Suprapubic skin (tissue), 4 donors: ENCODE measurements at regions not wholly inside any gene's neighbourhood (a gene's known extent, or its start where the extent isn't known, plus 50 kb on each side); places are given as distances from the start of the nearest gene placed in this dataset.

Experiments
- DNase-seq, 2 donors: peaks; one replicate each; pipeline ENCODE4 v3.0.0-alpha.2; 2019; ENCODE audit warnings: low spot score in 2 of 2
- H3K27ac ChIP-seq: fragments of 200-600 bp; sonication (generic); one replicate; pipeline ENCODE4 v1.5.1; 2019
- H3K27me3 ChIP-seq: fragments of 200-600 bp; sonication (generic); one replicate; pipeline ENCODE4 v1.5.1; 2019
- H3K36me3 ChIP-seq: fragments of 200-600 bp; sonication (generic); one replicate; pipeline ENCODE4 v1.5.1; 2019
- H3K4me1 ChIP-seq: fragments of 200-600 bp; sonication (generic); one replicate; pipeline ENCODE4 v1.5.1; 2019
- H3K4me3 ChIP-seq: fragments of 200-600 bp; sonication (generic); one replicate; pipeline ENCODE4 v1.5.1; 2019; ENCODE audit warnings: mild to moderate bottlenecking
- H3K9me3 ChIP-seq: fragments of 200-600 bp; sonication (generic); one replicate; pipeline ENCODE4 v1.5.1; 2019
- EP300 ChIP-seq: sonication (generic); formaldehyde crosslinking; IDR thresholded peaks from one replicate; pipeline ENCODE4 v1.6.1; 2017; ENCODE audit warnings: antibody characterized with exemption
- POLR2A ChIP-seq, 2 donors: fragments of 450-650 bp; IDR thresholded peaks; one replicate each; pipeline ENCODE4 v1.6.1; 2017; ENCODE audit warnings: antibody characterized with exemption in 2 of 2, mild to moderate bottlenecking in 2 of 2, moderate library complexity in 2 of 2
- POLR2AphosphoS5 ChIP-seq, 3 donors: sonication (generic); formaldehyde crosslinking; IDR thresholded peaks; one replicate each; pipeline ENCODE4 v1.6.1; 2017; ENCODE audit warnings: antibody characterized with exemption in 3 of 3
- WGBS: methylation state at CpG from one replicate; pipeline ENCODE4 v1.1.5; 2018; 5-methylcytosine and 5-hydroxymethylcytosine counted together
- TF ChIP-seq, protein P1 (sequence below), 2 donors: fragments of 200-600 bp in 1 of 2; fragments of 450-650 bp in 1 of 2; sonication (generic) in 1 of 2; IDR thresholded peaks; one replicate each; pipeline ENCODE4 v1.5.1; 2016 to 2019; ENCODE audit warnings: antibody characterized with exemption in 2 of 2, mild to moderate bottlenecking in 1 of 2, moderate library complexity in 1 of 2

DNA sequence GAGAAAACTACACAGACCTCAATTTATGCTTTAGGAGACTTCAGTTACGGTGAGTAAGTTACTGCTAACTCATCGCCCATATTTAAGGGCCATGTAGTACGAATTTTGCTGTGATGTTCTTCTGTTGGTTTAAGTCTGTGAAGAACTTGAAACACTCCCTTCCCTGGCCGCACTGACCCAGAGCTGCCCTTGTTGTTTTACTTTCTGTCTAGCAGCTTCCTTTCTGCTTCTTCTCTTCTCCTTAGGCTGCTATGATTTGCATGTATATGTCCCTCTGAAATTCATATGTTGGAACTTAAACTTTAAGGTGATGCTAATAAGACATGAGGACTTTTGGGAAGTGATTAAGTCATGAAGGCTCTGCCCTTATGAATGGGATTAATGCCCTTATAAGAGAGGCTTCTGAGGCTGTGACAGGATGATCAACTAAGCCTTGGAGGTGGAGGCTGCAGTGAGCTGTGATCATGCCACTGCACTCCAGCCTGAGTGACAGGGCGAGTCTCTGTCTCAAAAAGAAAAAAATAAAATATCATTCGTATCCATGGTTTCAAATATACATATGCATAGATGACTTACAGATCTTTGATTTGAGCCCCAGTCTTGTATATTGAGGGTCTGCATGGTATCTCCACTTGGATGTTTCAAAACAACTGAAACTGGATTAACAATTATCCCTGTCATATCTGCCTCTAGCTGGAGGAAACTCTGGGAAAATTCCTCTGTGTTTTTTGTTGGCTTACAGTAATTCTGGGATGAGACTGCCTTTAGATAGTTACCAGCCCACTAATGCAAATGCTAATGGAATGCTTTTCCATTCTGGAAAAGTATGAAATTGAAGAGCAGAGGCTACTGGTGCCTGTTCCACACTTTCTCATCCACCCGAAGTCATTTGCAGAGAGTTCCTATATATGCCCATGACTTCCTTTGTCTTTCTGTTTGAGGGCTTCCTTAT lies 263.4 kb upstream of the ACTBL2 start:
- no peaks in the 10 kb centered on the region for H3K4me1 ChIP-seq
- no peak for TF ChIP-seq POLR2AphosphoS5 (IDR thresholded peaks at IDR 0.05)
- TF ChIP-seq, protein P1, sequence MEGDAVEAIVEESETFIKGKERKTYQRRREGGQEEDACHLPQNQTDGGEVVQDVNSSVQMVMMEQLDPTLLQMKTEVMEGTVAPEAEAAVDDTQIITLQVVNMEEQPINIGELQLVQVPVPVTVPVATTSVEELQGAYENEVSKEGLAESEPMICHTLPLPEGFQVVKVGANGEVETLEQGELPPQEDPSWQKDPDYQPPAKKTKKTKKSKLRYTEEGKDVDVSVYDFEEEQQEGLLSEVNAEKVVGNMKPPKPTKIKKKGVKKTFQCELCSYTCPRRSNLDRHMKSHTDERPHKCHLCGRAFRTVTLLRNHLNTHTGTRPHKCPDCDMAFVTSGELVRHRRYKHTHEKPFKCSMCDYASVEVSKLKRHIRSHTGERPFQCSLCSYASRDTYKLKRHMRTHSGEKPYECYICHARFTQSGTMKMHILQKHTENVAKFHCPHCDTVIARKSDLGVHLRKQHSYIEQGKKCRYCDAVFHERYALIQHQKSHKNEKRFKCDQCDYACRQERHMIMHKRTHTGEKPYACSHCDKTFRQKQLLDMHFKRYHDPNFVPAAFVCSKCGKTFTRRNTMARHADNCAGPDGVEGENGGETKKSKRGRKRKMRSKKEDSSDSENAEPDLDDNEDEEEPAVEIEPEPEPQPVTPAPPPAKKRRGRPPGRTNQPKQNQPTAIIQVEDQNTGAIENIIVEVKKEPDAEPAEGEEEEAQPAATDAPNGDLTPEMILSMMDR (IDR thresholded peaks at IDR 0.05): no peak
- no peak for TF ChIP-seq EP300
- TF ChIP-seq POLR2A (IDR thresholded peaks at IDR 0.05): no peak
- H3K27me3 ChIP-seq: no peaks in the 10 kb centered on the region
- H3K9me3 ChIP-seq: no peaks in the 10 kb centered on the region
- H3K36me3 ChIP-seq: no peaks in the 10 kb centered on the region
- no peak for DNase-seq
- no peak overlapping the region for H3K4me3 ChIP-seq
- WGBS: 86% methylated on average over 7 of the region's 7 CpGs
- H3K27ac ChIP-seq: no peak overlapping the region

DNA sequence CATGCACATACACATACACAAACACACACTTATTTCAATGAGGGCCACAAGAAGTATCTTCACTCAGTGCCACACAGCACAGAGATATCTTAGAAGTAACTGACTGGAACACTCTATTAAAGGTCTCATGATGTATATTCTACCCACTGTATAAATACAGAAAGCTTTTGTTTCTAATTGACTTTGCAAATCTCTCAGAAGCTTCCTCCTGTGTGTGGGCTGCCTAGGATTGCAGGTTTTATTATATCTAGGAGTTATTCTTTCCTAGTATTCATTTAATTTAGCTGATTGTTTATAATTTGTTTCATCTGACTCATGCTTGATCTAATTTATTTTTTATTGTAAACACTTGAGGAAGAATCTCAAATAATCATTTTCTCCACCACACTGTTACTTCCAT lies 262.4 kb upstream of the ACTBL2 start:
- Histone ChIP-seq H3K27me3 (no peaks in the 10 kb centered on the region), H3K9me3 (no peaks in the 10 kb centered on the region), H3K4me1 (no peaks in the 10 kb centered on the region), H3K4me3 (no peak overlapping the region), H3K36me3 (no peaks in the 10 kb centered on the region), H3K27ac (no peak overlapping the region)
- TF ChIP-seq POLR2A (IDR thresholded peaks at IDR 0.05): no peak
- TF ChIP-seq POLR2AphosphoS5 (IDR thresholded peaks at IDR 0.05): no peak
- no peak for TF ChIP-seq EP300
- TF ChIP-seq, protein P1 (IDR thresholded peaks at IDR 0.05): no peak
- DNase-seq: no peak

DNA sequence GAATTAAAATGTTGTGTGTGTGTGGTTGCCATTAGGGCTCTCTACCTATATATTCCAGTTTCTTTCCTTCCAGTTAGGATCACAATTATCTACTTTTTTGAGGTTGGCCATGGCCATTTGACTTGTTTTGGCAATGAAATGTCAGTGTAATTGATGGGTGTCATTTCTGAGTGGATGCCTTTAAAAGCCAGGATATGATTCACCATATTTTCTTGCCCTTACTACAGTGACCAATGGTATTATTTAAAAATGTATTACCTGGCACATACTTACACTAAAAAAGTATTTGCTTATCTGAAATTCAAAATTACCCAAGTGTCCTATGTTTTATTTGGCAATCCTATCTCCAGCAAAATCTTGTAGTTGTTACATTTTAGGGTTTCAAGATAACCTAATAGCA lies 258.7 kb upstream of the ACTBL2 start:
- DNase-seq: no peak
- H3K27ac ChIP-seq: no peak overlapping the region
- no peak overlapping the region for H3K4me3 ChIP-seq
- no peaks in the 10 kb centered on the region for H3K9me3 ChIP-seq
- no peaks in the 10 kb centered on the region for H3K27me3 ChIP-seq
- H3K4me1 ChIP-seq: no peaks in the 10 kb centered on the region
- TF ChIP-seq, protein P1 (IDR thresholded peaks at IDR 0.05): no peak
- TF ChIP-seq POLR2AphosphoS5 (IDR thresholded peaks at IDR 0.05) (no peak), POLR2A (IDR thresholded peaks at IDR 0.05) (no peak), EP300 (no peak)
- no peaks in the 10 kb centered on the region for H3K36me3 ChIP-seq

DNA sequence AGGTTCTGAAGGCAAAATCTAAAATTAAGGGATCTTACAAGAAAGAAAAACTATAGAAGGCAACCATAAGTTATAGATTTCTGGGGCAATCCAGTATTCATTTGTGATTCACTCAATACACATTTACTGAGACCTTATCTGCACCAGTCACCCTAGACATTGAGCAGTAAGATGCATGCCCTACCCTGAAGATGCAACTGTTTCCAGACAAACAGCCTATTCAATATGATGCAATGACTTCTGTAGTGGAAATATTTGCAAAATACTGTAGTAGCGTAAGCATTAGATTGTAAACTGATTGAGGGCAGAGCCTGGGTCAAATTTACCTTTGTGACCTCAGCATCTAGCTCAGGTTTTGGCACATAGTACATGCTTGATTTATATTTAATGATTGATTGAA lies 256.2 kb upstream of the ACTBL2 start:
- TF ChIP-seq, protein P1 (IDR thresholded peaks at IDR 0.05): no peak
- TF ChIP-seq EP300 (no peak), POLR2A (IDR thresholded peaks at IDR 0.05) (no peak), POLR2AphosphoS5 (IDR thresholded peaks at IDR 0.05) (no peak)
- H3K36me3 ChIP-seq: no peaks in the 10 kb centered on the region
- 94% methylated on average over 1 of the region's 1 CpG for WGBS
- no peak overlapping the region for H3K27ac ChIP-seq
- DNase-seq: no peak
- H3K4me1 ChIP-seq: no peaks in the 10 kb centered on the region
- H3K9me3 ChIP-seq: no peaks in the 10 kb centered on the region
- no peak overlapping the region for H3K4me3 ChIP-seq
- no peaks in the 10 kb centered on the region for H3K27me3 ChIP-seq

DNA sequence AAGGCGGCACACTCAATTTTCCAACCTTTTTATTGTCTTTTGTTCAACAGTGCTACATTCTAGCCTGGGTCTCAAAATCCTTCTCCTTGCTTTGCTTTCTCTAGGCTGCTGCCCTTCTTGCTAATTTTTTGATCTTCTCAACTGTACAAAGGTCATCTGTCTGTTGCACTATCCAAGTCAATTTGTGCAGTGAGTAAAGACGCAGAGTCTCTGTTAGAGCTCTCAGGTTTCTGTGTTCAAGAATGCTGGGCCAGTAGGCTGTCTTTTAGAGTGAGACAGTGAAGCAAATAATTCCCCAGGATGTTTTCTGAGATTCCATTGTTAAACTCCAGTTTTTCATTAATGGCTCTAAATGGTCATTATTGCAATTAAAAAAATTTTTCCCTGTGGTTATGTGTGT lies 255.7 kb upstream of the ACTBL2 start:
- Histone ChIP-seq H3K27me3 (no peaks in the 10 kb centered on the region), H3K9me3 (no peaks in the 10 kb centered on the region), H3K4me3 (no peak overlapping the region), H3K4me1 (no peaks in the 10 kb centered on the region), H3K27ac (no peak overlapping the region), H3K36me3 (no peaks in the 10 kb centered on the region)
- WGBS: 98% methylated on average over 2 of the region's 2 CpGs
- no peak for DNase-seq
- no peak for TF ChIP-seq POLR2AphosphoS5 (IDR thresholded peaks at IDR 0.05)
- TF ChIP-seq POLR2A (IDR thresholded peaks at IDR 0.05): no peak
